ENCODE measurements at regions not wholly inside any gene's neighbourhood (a gene's known extent, or its start where the extent isn't known, plus 50 kb on each side); places are given as distances from the start of the nearest gene placed in this dataset.
"Not testable (repeated sequence)": the region's sequence is repeated elsewhere in the genome, so short reads cannot be mapped to it uniquely, and the experiment has no call there.

DNA sequence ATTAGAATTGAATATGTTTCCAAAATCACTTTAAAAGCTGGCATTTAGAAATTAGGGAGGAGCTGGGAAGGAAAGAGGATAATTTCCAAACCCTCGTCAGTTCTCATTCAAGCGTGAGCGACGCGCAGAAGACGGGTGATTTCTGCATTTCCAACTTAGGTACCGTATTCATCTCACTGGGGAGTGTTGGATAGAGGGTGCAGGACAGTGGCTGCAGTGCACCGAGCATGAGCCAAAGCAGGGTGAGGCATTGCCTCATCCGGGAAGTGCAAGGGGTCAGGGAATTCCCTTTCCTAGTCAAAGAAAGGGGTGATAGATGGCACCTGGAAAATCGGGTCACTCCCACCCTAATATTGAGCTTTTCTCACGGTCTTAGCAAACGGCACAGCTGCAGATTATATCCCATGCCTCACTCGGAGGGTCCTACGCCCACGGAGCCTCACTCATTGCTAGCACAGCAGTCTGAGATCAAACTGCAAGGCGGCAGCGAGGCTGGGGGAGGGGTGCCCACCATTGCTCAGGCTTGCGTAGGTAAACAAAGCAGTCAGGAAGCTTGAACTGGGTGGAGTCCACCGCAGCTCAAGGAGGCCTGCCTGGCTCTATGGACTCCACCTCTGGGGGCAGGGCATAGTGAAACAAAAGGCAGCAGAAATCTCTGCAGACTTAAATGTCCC is 114.3 kb upstream of the BNIP2 start:
- CTCF ChIA-PET: interaction anchor here (0.8 to 2.1 kb wide), 6 partner anchors 9 to 525 kb away, joined by 3 to 10 read pairs (median 5); no protein-coding TSS in a partner anchor
- ATAC-seq: not testable (repeated sequence)

DNA sequence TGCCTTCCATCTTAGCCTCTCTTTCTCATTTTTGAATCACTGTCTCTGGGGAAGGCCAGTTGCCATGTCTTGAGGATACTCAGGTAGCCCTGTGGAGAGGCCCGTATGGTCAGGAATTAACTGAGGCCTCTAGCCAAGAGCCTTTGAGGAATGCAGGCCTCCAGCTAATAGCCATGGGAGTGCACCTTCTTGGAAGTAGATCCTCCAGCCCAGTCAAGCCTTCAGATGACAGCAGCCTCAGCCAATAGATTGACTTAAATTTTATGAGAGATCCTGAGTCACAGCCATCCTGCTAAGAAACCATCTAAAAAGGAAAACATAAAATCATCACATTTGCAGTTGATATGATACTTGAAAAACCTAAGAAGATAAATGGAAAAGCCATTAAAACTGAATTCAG is 112.5 kb upstream of the BNIP2 start:
- CTCF ChIA-PET: no interaction called here
- H3K27me3 Mint-ChIP-seq (ENCODE audit: low read depth): peaks cover 16% of the 10 kb centered on the region
- H3K9me3 Mint-ChIP-seq: peaks cover 4% of the 10 kb centered on the region; the same call in 1 of the 2 replicates
- H3K27ac Mint-ChIP-seq: no peak overlapping the region
- no peak overlapping the region for H3K4me3 Mint-ChIP-seq
- H3K36me3 Mint-ChIP-seq: no peaks in the 10 kb centered on the region
- POLR2A ChIA-PET: no interaction called here
- no peak for DNase-seq (ENCODE audit: low spot score)
- ATAC-seq: no peak
- peaks cover 17% of the 10 kb centered on the region for H3K4me1 Mint-ChIP-seq
- TF ChIP-seq, protein P1, sequence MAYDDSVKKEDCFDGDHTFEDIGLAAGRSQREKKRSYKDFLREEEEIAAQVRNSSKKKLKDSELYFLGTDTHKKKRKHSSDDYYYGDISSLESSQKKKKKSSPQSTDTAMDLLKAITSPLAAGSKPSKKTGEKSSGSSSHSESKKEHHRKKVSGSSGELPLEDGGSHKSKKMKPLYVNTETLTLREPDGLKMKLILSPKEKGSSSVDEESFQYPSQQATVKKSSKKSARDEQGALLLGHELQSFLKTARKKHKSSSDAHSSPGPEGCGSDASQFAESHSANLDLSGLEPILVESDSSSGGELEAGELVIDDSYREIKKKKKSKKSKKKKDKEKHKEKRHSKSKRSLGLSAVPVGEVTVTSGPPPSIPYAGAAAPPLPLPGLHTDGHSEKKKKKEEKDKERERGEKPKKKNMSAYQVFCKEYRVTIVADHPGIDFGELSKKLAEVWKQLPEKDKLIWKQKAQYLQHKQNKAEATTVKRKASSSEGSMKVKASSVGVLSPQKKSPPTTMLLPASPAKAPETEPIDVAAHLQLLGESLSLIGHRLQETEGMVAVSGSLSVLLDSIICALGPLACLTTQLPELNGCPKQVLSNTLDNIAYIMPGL (CRISPR knock-in tag; IDR thresholded peaks at IDR 0.05): no peak
- TF ChIP-seq ESRRA (CRISPR knock-in tag; IDR thresholded peaks at IDR 0.05; ENCODE audit: borderline replicate concordance): no peak
- TF ChIP-seq FOXP1 (CRISPR knock-in tag; IDR thresholded peaks at IDR 0.05; ENCODE audit: borderline replicate concordance): no peak
- TF ChIP-seq, protein P2, sequence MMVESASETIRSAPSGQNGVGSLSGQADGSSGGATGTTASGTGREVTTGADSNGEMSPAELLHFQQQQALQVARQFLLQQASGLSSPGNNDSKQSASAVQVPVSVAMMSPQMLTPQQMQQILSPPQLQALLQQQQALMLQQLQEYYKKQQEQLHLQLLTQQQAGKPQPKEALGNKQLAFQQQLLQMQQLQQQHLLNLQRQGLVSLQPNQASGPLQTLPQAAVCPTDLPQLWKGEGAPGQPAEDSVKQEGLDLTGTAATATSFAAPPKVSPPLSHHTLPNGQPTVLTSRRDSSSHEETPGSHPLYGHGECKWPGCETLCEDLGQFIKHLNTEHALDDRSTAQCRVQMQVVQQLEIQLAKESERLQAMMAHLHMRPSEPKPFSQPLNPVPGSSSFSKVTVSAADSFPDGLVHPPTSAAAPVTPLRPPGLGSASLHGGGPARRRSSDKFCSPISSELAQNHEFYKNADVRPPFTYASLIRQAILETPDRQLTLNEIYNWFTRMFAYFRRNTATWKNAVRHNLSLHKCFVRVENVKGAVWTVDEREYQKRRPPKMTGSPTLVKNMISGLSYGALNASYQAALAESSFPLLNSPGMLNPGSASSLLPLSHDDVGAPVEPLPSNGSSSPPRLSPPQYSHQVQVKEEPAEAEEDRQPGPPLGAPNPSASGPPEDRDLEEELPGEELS (CRISPR knock-in tag; IDR thresholded peaks at IDR 0.05): no peak
- TF ChIP-seq KAT7 (CRISPR knock-in tag; IDR thresholded peaks at IDR 0.05; ENCODE audit: borderline replicate concordance): no peak
- TF ChIP-seq SMAD4 (CRISPR knock-in tag; IDR thresholded peaks at IDR 0.05): no peak
- TF ChIP-seq ZNF396 (CRISPR knock-in tag; IDR thresholded peaks at IDR 0.05; ENCODE audit: borderline replicate concordance): no peak
- TF ChIP-seq GRHL2 (CRISPR knock-in tag; IDR thresholded peaks at IDR 0.05; ENCODE audit: insufficient replicate concordance, severe bottlenecking): no peak
- TF ChIP-seq RORB (CRISPR knock-in tag; IDR thresholded peaks at IDR 0.05): no peak
- TF ChIP-seq FOXK1 (CRISPR knock-in tag; IDR thresholded peaks at IDR 0.05): no peak
- TF ChIP-seq EMX1 (CRISPR knock-in tag; IDR thresholded peaks at IDR 0.05): no peak
- no peak for TF ChIP-seq NFYB (CRISPR knock-in tag; conservative IDR thresholded peaks at IDR 0.05; ENCODE audit: low read depth)
- no peak for TF ChIP-seq SMAD3 (CRISPR knock-in tag; IDR thresholded peaks at IDR 0.05; ENCODE audit: borderline replicate concordance)
- TF ChIP-seq FOXJ3 (CRISPR knock-in tag; IDR thresholded peaks at IDR 0.05; ENCODE audit: borderline replicate concordance): no peak
- TF ChIP-seq CREM (CRISPR knock-in tag; IDR thresholded peaks at IDR 0.05): no peak

More for the DNA sequence above, 114.3 kb upstream of the BNIP2 start:
- POLR2A ChIA-PET: interaction anchor here (0.5 to 0.6 kb wide), 4 partner anchors 43 to 1250 kb away, joined by 3 to 6 read pairs (median 4); no protein-coding TSS in a partner anchor
- peak; percentile 68; the same call in 1 of the 2 replicates for TF ChIP-seq CREB1 (CRISPR knock-in tag; IDR thresholded peaks at IDR 0.05)
- TF ChIP-seq, protein P2 (CRISPR knock-in tag; IDR thresholded peaks at IDR 0.05): peak; percentile 66; the same call in 1 of the 2 replicates
- TF ChIP-seq, protein P3, sequence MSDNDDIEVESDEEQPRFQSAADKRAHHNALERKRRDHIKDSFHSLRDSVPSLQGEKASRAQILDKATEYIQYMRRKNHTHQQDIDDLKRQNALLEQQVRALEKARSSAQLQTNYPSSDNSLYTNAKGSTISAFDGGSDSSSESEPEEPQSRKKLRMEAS (CRISPR knock-in tag; IDR thresholded peaks at IDR 0.05): peak; percentile 52; the same call in 1 of the 2 replicates
- TF ChIP-seq, protein P4, sequence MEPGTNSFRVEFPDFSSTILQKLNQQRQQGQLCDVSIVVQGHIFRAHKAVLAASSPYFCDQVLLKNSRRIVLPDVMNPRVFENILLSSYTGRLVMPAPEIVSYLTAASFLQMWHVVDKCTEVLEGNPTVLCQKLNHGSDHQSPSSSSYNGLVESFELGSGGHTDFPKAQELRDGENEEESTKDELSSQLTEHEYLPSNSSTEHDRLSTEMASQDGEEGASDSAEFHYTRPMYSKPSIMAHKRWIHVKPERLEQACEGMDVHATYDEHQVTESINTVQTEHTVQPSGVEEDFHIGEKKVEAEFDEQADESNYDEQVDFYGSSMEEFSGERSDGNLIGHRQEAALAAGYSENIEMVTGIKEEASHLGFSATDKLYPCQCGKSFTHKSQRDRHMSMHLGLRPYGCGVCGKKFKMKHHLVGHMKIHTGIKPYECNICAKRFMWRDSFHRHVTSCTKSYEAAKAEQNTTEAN (CRISPR knock-in tag; IDR thresholded peaks at IDR 0.05): 0 out of 2 replicates have a peak, but pooled peaks have one; percentile 72
- TF ChIP-seq ZBTB21 (CRISPR knock-in tag; IDR thresholded peaks at IDR 0.05; ENCODE audit: borderline replicate concordance): peak; percentile 57; the same call in 1 of the 2 replicates
- TF ChIP-seq, protein P5, sequence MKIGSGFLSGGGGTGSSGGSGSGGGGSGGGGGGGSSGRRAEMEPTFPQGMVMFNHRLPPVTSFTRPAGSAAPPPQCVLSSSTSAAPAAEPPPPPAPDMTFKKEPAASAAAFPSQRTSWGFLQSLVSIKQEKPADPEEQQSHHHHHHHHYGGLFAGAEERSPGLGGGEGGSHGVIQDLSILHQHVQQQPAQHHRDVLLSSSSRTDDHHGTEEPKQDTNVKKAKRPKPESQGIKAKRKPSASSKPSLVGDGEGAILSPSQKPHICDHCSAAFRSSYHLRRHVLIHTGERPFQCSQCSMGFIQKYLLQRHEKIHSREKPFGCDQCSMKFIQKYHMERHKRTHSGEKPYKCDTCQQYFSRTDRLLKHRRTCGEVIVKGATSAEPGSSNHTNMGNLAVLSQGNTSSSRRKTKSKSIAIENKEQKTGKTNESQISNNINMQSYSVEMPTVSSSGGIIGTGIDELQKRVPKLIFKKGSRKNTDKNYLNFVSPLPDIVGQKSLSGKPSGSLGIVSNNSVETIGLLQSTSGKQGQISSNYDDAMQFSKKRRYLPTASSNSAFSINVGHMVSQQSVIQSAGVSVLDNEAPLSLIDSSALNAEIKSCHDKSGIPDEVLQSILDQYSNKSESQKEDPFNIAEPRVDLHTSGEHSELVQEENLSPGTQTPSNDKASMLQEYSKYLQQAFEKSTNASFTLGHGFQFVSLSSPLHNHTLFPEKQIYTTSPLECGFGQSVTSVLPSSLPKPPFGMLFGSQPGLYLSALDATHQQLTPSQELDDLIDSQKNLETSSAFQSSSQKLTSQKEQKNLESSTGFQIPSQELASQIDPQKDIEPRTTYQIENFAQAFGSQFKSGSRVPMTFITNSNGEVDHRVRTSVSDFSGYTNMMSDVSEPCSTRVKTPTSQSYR (CRISPR knock-in tag; IDR thresholded peaks at IDR 0.05): peak; percentile 87
- 0 out of 2 replicates have a peak, but pooled peaks have one; percentile 26 for TF ChIP-seq TEAD1 (CRISPR knock-in tag; IDR thresholded peaks at IDR 0.05)
- peak; percentile 85; the same call in 1 of the 2 replicates for TF ChIP-seq FOXP1 (CRISPR knock-in tag; IDR thresholded peaks at IDR 0.05; ENCODE audit: borderline replicate concordance)
- TF ChIP-seq SP1 (CRISPR knock-in tag; conservative IDR thresholded peaks at IDR 0.05): 0 out of 2 replicates have a peak, but pooled peaks have one; percentile 52
- peak; percentile 97 for TF ChIP-seq FOXK1 (CRISPR knock-in tag; IDR thresholded peaks at IDR 0.05)
- TF ChIP-seq NR3C1 (CRISPR knock-in tag; conservative IDR thresholded peaks at IDR 0.05; ENCODE audit: low read depth): peak; percentile 74; the same call in 1 of the 2 replicates
- H3K36me3 Mint-ChIP-seq, H3K9me3 Mint-ChIP-seq: not testable (repeated sequence)
- H3K4me1 Mint-ChIP-seq: peaks cover 17% of the 10 kb centered on the region
- peaks cover 16% of the 10 kb centered on the region for H3K27me3 Mint-ChIP-seq (ENCODE audit: low read depth)
- peak; percentile 61 for DNase-seq (ENCODE audit: low spot score)
- H3K27ac Mint-ChIP-seq: peak overlapping the region; percentile 76; the same call in 1 of the 2 replicates
- peak overlapping the region; percentile 67 for H3K4me3 Mint-ChIP-seq

All from WTC11 (cell line).